Upper lobe of right lung (tissue), 1 donor: ENCODE measurements at regions not wholly inside any gene's neighbourhood (a gene's known extent, or its start where the extent isn't known, plus 50 kb on each side); places are given as distances from the start of the nearest gene placed in this dataset.
"Not testable (repeated sequence)": the region's sequence is repeated elsewhere in the genome, so short reads cannot be mapped to it uniquely, and the experiment has no call there.

ENCODE experiments used
- ATAC-seq: fragments of 200-7000 bp; cut with Tn5 transposase; one replicate; pipeline ENCODE4 v1.9.1; 2020; ENCODE audit warnings: mild to moderate bottlenecking, moderate library complexity
- DNase-seq: peaks from one replicate; pipeline ENCODE4 v3.0.0-alpha.2; 2020
- H3K27ac ChIP-seq: fragments of 200-600 bp; one replicate; pipeline ENCODE4 v1.8.0; 2022
- H3K27me3 ChIP-seq: fragments of 200-600 bp; one replicate; pipeline ENCODE4 v1.8.0; 2022; ENCODE audit warnings: mild to moderate bottlenecking
- H3K36me3 ChIP-seq: fragments of 200-600 bp; one replicate; pipeline ENCODE4 v1.8.0; 2022
- H3K4me1 ChIP-seq: fragments of 200-600 bp; one replicate; pipeline ENCODE4 v1.8.0; 2022
- H3K4me3 ChIP-seq: fragments of 200-600 bp; one replicate; pipeline ENCODE4 v1.8.0; 2022; ENCODE audit warnings: mild to moderate bottlenecking
- H3K9me3 ChIP-seq: fragments of 200-600 bp; one replicate; pipeline ENCODE4 v1.8.0; 2022
- CTCF ChIP-seq: fragments of 200-600 bp; IDR thresholded peaks from one replicate; pipeline ENCODE4 v1.8.0; 2022; ENCODE audit warnings: antibody characterized with exemption
- intact Hi-C: fragments of 100-400 bp; cut with DNase I; formaldehyde crosslinking; loops from one replicate; pipeline ENCODE4 v1.11.0; 2022
- donor health status: DM: no; HTN: yes; CAD: no; lungs with severe emphysema.

- H3K27me3 ChIP-seq: peaks cover 4% of the 10 kb centered on the region
- H3K9me3 ChIP-seq: no peaks in the 10 kb centered on the region
- no peak overlapping the region for H3K27ac ChIP-seq
- H3K4me3 ChIP-seq: no peak overlapping the region
- no peak for DNase-seq
- no peak for TF ChIP-seq CTCF
- H3K36me3 ChIP-seq: no peaks in the 10 kb centered on the region
- no peak for ATAC-seq
- H3K4me1 ChIP-seq: no peaks in the 10 kb centered on the region
- intact Hi-C loops: no loop called here
Observed at GRCh38 chr10:14423111-14423744, 92.5 kb upstream of the FRMD4A start.

GRCh38 chr10:14422431-14422830 is 91.7 kb upstream of the FRMD4A start:
- Histone ChIP-seq H3K27me3 (peaks cover 4% of the 10 kb centered on the region), H3K9me3 (no peaks in the 10 kb centered on the region), H3K4me1 (no peaks in the 10 kb centered on the region), H3K4me3 (no peak overlapping the region), H3K27ac (no peak overlapping the region), H3K36me3 (no peaks in the 10 kb centered on the region)
- DNase-seq: no peak
- no peak for TF ChIP-seq CTCF
- intact Hi-C loops: no loop called here
- ATAC-seq: no peak

- intact Hi-C loops: no loop called here
- no peaks in the 10 kb centered on the region for H3K4me1 ChIP-seq
- H3K27ac ChIP-seq: no peak overlapping the region
- no peak overlapping the region for H3K4me3 ChIP-seq
- no peaks in the 10 kb centered on the region for H3K9me3 ChIP-seq
- DNase-seq (no peak), ATAC-seq (no peak)
- TF ChIP-seq CTCF: no peak
- peaks cover under 1% of the 10 kb centered on the region for H3K27me3 ChIP-seq
- no peaks in the 10 kb centered on the region for H3K36me3 ChIP-seq
Observed at GRCh38 chr10:14421941-14422340, 91.2 kb upstream of the FRMD4A start.

- intact Hi-C loops, H3K36me3 ChIP-seq, DNase-seq, H3K9me3 ChIP-seq, H3K4me3 ChIP-seq, H3K27me3 ChIP-seq, H3K4me1 ChIP-seq, ATAC-seq, H3K27ac ChIP-seq: not testable (repeated sequence)
Observed at GRCh38 chr10:14417336-14417735, 86.6 kb upstream of the FRMD4A start.

- ATAC-seq: no peak
- no peaks in the 10 kb centered on the region for H3K36me3 ChIP-seq
- no peak for DNase-seq
- no peaks in the 10 kb centered on the region for H3K27me3 ChIP-seq
- no peaks in the 10 kb centered on the region for H3K9me3 ChIP-seq
- no peak overlapping the region for H3K4me3 ChIP-seq
- intact Hi-C loops: no loop called here
- no peak for TF ChIP-seq CTCF
- no peaks in the 10 kb centered on the region for H3K4me1 ChIP-seq
- H3K27ac ChIP-seq: no peak overlapping the region
Observed at GRCh38 chr10:14416308-14416700, 85.6 kb upstream of the FRMD4A start.

GRCh38 chr10:14415676-14416307 is 85.1 kb upstream of the FRMD4A start:
- no peak overlapping the region for H3K27ac ChIP-seq
- H3K27me3 ChIP-seq: no peaks in the 10 kb centered on the region
- H3K4me1 ChIP-seq: no peaks in the 10 kb centered on the region
- TF ChIP-seq CTCF: no peak
- intact Hi-C loops: no loop called here
- DNase-seq: no peak
- H3K9me3 ChIP-seq: no peaks in the 10 kb centered on the region
- no peaks in the 10 kb centered on the region for H3K36me3 ChIP-seq
- no peak overlapping the region for H3K4me3 ChIP-seq
- ATAC-seq: no peak
